ENCODE measurements at regions not wholly inside any gene's neighbourhood (a gene's known extent, or its start where the extent isn't known, plus 50 kb on each side); places are given as distances from the start of the nearest gene placed in this dataset.

GRCh38 chr1:222413991-222414549, 133.8 kb downstream of the HHIPL2 start:
- no peak for TF ChIP-seq CTCF (IDR thresholded peaks at IDR 0.05)
- TF ChIP-seq POLR2A (IDR thresholded peaks at IDR 0.05): no peak
- TF ChIP-seq POLR2AphosphoS5 (IDR thresholded peaks at IDR 0.05): no peak

Measured in prostate gland (tissue), 2 donors.